Stomach (tissue), 4 donors: ENCODE measurements at regions not wholly inside any gene's neighbourhood (a gene's known extent, or its start where the extent isn't known, plus 50 kb on each side); places are given as distances from the start of the nearest gene placed in this dataset.

ENCODE experiments used
- EP300 ChIP-seq: sonication (generic); formaldehyde crosslinking; IDR thresholded peaks from one replicate; pipeline ENCODE4 v1.6.1; 2017; ENCODE audit warnings: antibody characterized with exemption
- POLR2A ChIP-seq, 4 donors: fragments of 450-650 bp; IDR thresholded peaks; one replicate each; pipeline ENCODE4 v1.6.1; 2016; ENCODE audit warnings: antibody characterized with exemption in 4 of 4, control low read depth in 2 of 4, mild to moderate bottlenecking in 1 of 4, moderate library complexity in 1 of 4
- POLR2AphosphoS5 ChIP-seq, 3 donors: sonication (generic); formaldehyde crosslinking; IDR thresholded peaks; one replicate each; pipeline ENCODE4 v1.6.1; 2016; ENCODE audit warnings: antibody characterized with exemption in 3 of 3

DNA sequence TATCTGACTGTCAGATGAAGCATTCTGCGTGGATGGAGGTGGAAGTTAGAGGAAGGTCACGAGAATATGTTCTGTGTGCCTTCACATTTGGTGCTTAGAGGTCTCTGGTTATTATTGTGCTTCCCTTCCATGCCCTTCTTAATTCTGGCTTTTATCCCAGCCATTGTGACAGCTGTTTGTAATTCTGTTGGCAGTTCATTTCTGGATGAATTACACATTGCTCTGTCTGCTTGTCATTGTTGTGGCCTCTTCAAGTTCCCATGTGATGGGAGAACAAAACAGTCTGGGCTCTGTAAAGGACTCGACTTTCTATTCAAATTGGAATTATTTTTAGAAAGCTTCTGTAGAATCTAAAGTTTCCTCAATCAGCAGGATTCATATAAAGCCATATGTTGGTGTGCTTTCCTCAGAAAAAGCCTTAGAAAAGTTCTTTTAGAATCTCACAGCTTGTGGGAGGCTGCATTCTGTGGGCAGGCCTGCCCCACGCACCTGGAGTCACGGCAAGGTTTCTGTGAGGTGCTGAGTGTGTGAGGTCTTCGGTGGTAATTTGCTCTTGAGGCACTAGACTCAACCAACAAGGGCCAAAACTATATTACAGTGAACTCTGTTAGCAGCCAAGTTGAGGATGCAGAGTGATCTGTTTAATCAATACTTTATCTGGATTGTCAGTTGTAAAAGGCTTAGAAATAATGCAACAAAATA, 397.4 kb upstream of the AZI2 start:
- TF ChIP-seq EP300 (no peak), POLR2A (IDR thresholded peaks at IDR 0.05) (no peak), POLR2AphosphoS5 (IDR thresholded peaks at IDR 0.05) (no peak)
